ENCODE measurements at regions not wholly inside any gene's neighbourhood (a gene's known extent, or its start where the extent isn't known, plus 50 kb on each side); places are given as distances from the start of the nearest gene placed in this dataset.

- Histone ChIP-seq H3K27ac (ENCODE audit: low read length) (no peak overlapping the region), H3K4me3 (ENCODE audit: low read length) (no peak overlapping the region), H3K9ac (ENCODE audit: low read length) (no peak overlapping the region), H3K36me3 (ENCODE audit: insufficient read depth, low read length) (no peaks in the 10 kb centered on the region), H2AFZ (ENCODE audit: low read depth, low read length) (no peak overlapping the region), H3F3A (ENCODE audit: insufficient read depth, low read length, poor library complexity, severe bottlenecking) (no peaks in the 10 kb centered on the region), H3K9me2 (ENCODE audit: insufficient read depth, low read length) (no peaks in the 10 kb centered on the region), H4K20me1 (ENCODE audit: insufficient read depth) (no peaks in the 10 kb centered on the region), H3K27me3 (ENCODE audit: insufficient read depth, low read depth, low read length) (no peaks in the 10 kb centered on the region), H3K9me3 (ENCODE audit: low read length) (no peaks in the 10 kb centered on the region), H3K4me2 (ENCODE audit: low read length) (no peak overlapping the region), H3K79me2 (replicated peaks; ENCODE audit: insufficient read depth, low read length) (no peaks in the 10 kb centered on the region)
- TF ChIP-seq RAD21 (conservative IDR thresholded peaks at IDR 0.05) (no peak), POLR2AphosphoS5 (IDR thresholded peaks at IDR 0.05) (no peak)
Observed at GRCh38 chr15:70265986-70266385, 168.3 kb upstream of the TLE3 start.

GRCh38 chr15:70265466-70265978, 167.8 kb upstream of the TLE3 start:
- no peaks in the 10 kb centered on the region for H4K20me1 ChIP-seq (ENCODE audit: insufficient read depth)
- H3K9me3 ChIP-seq (ENCODE audit: low read length) = no peaks in the 10 kb centered on the region
- H3K4me3 ChIP-seq (ENCODE audit: low read length) = no peak overlapping the region
- H3K9me2 ChIP-seq (ENCODE audit: insufficient read depth, low read length) = no peaks in the 10 kb centered on the region
- no peaks in the 10 kb centered on the region for H3K79me2 ChIP-seq (replicated peaks; ENCODE audit: insufficient read depth, low read length)
- H3K27ac ChIP-seq (ENCODE audit: low read length) = no peak overlapping the region
- H3K27me3 ChIP-seq (ENCODE audit: insufficient read depth, low read depth, low read length) = no peaks in the 10 kb centered on the region
- H3K36me3 ChIP-seq (ENCODE audit: insufficient read depth, low read length) = no peaks in the 10 kb centered on the region
- no peak overlapping the region for H3K4me2 ChIP-seq (ENCODE audit: low read length)
- H2AFZ ChIP-seq (ENCODE audit: low read depth, low read length) = no peak overlapping the region
- TF ChIP-seq SMC3 (conservative IDR thresholded peaks at IDR 0.05; ENCODE audit: poor library complexity) (no peak), TAF1 (IDR thresholded peaks at IDR 0.05; ENCODE audit: low read depth) (no peak), EZH2 (IDR thresholded peaks at IDR 0.05; ENCODE audit: borderline replicate concordance, insufficient read depth, low read length, poor library complexity, severe bottlenecking) (no peak), CTCF (IDR thresholded peaks at IDR 0.05; ENCODE audit: poor library complexity, severe bottlenecking) (no peak), MXI1 (conservative IDR thresholded peaks at IDR 0.05; ENCODE audit: poor library complexity, severe bottlenecking) (no peak), POLR2AphosphoS5 (IDR thresholded peaks at IDR 0.05) (no peak)
- H3K9ac ChIP-seq (ENCODE audit: low read length) = no peak overlapping the region
- H3F3A ChIP-seq (ENCODE audit: insufficient read depth, low read length, poor library complexity, severe bottlenecking) = no peaks in the 10 kb centered on the region

- Histone ChIP-seq H3K4me2 (ENCODE audit: low read length) (no peak overlapping the region), H3K9ac (ENCODE audit: low read length) (no peak overlapping the region), H3K27me3 (ENCODE audit: insufficient read depth, low read depth, low read length) (no peaks in the 10 kb centered on the region), H3K4me3 (ENCODE audit: low read length) (no peak overlapping the region), H3K36me3 (ENCODE audit: insufficient read depth, low read length) (no peaks in the 10 kb centered on the region), H3K79me2 (replicated peaks; ENCODE audit: insufficient read depth, low read length) (no peaks in the 10 kb centered on the region), H2AFZ (ENCODE audit: low read depth, low read length) (no peak overlapping the region), H3K27ac (ENCODE audit: low read length) (no peak overlapping the region), H3F3A (ENCODE audit: insufficient read depth, low read length, poor library complexity, severe bottlenecking) (no peaks in the 10 kb centered on the region), H3K9me2 (ENCODE audit: insufficient read depth, low read length) (no peaks in the 10 kb centered on the region), H3K9me3 (ENCODE audit: low read length) (no peaks in the 10 kb centered on the region), H4K20me1 (ENCODE audit: insufficient read depth) (no peaks in the 10 kb centered on the region)
- TF ChIP-seq EP300 (conservative IDR thresholded peaks at IDR 0.05; ENCODE audit: poor library complexity, severe bottlenecking) = no peak
- no peak for TF ChIP-seq CTCF (IDR thresholded peaks at IDR 0.05; ENCODE audit: poor library complexity, severe bottlenecking)
- TF ChIP-seq MXI1 (conservative IDR thresholded peaks at IDR 0.05; ENCODE audit: poor library complexity, severe bottlenecking) = no peak
- no peak for TF ChIP-seq POLR2AphosphoS5 (IDR thresholded peaks at IDR 0.05)
Observed at GRCh38 chr15:70264738-70265465, 167.2 kb upstream of the TLE3 start.

All from neural cell (in vitro differentiated cells).